NB4 (cell line): ENCODE measurements at regions not wholly inside any gene's neighbourhood (a gene's known extent, or its start where the extent isn't known, plus 50 kb on each side); places are given as distances from the start of the nearest gene placed in this dataset.

Source experiments
- DNase-seq: peaks from one replicate; pipeline ENCODE4 v3.0.0; 2010; ENCODE audit warnings: low read depth
- H3K4me3 ChIP-seq: one replicate; pipeline ENCODE4 v1.5.1; 2011; ENCODE audit warnings: mild to moderate bottlenecking, low read depth, low read length, moderate library complexity
- MYC ChIP-seq: IDR thresholded peaks from 2 replicates; pipeline ENCODE4 v1.6.1; 2011; ENCODE audit warnings: low read depth, low read length
- POLR2A ChIP-seq: IDR thresholded peaks from 2 replicates; pipeline ENCODE4 v1.6.1; 2011; ENCODE audit warnings: mild to moderate bottlenecking; ENCODE audit not compliant: insufficient read length; ENCODE audit errors: extremely low read depth
- TF ChIP-seq, protein P1 (sequence below): IDR thresholded peaks from one replicate; pipeline ENCODE4 v1.5.1; 2012; ENCODE audit warnings: low read depth, low read length
- TF ChIP-seq, protein P2 (sequence below): IDR thresholded peaks from 2 replicates; pipeline ENCODE4 v1.6.1; 2011; ENCODE audit warnings: low read depth, low read length

DNA sequence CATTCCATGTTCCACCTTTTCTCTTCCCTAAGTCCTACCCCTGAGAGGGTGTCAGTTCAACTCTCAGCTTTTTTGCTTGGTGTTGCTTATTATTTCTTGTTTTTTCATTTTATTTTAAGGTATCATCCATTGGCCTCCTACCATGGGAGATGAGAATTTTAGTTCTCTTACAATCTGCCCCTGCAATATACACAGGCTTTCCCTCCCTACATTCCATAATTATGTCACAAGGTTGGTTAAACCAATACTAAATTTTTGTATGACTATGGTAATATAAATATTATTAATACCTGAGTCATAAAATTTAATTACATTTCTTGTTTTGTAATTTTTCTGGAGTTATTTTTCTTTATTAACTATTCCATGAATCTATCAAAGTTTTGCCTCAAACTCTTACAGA lies 216.2 kb downstream of the SNX19 start:
- H3K4me3 ChIP-seq: no peak overlapping the region
- TF ChIP-seq MYC: no peak
- TF ChIP-seq, protein P1, sequence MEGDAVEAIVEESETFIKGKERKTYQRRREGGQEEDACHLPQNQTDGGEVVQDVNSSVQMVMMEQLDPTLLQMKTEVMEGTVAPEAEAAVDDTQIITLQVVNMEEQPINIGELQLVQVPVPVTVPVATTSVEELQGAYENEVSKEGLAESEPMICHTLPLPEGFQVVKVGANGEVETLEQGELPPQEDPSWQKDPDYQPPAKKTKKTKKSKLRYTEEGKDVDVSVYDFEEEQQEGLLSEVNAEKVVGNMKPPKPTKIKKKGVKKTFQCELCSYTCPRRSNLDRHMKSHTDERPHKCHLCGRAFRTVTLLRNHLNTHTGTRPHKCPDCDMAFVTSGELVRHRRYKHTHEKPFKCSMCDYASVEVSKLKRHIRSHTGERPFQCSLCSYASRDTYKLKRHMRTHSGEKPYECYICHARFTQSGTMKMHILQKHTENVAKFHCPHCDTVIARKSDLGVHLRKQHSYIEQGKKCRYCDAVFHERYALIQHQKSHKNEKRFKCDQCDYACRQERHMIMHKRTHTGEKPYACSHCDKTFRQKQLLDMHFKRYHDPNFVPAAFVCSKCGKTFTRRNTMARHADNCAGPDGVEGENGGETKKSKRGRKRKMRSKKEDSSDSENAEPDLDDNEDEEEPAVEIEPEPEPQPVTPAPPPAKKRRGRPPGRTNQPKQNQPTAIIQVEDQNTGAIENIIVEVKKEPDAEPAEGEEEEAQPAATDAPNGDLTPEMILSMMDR: no peak
- TF ChIP-seq POLR2A: no peak
- TF ChIP-seq, protein P2, sequence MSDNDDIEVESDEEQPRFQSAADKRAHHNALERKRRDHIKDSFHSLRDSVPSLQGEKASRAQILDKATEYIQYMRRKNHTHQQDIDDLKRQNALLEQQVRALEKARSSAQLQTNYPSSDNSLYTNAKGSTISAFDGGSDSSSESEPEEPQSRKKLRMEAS: no peak

DNA sequence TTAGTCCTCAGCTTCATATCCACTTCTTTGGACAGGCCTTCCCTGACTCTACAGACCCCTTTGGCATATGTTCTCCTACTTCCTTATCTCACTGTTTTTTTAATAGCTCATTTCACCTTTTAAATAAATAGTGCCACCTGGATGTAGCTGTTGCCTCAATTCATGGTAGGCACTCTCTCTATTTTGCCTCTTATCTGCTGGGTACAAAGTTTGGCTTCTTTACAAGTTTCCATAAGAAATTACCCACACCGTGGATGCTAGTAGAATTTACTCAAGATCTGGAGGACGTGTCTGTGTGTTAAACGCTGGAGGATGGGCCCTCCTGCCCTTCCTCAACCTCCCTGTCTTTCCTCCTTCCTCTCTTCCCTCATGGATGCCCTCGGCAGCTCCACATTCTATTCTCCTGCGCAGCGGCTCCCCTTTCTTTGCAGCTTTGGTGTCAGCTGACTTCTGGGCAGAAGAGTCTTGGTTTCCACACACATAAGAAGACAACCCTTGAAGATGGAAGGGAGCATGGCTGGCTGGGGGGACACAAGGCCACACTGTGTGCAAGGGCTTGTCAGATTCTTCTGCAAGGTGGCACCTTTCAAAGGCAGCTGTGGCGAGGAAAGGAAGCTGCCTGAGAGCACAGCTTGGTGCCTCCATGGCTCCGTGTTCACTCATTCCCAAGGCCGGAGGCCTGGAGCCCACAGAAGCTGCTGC lies 212.6 kb downstream of the SNX19 start:
- TF ChIP-seq, protein P2: no peak
- TF ChIP-seq MYC: no peak
- TF ChIP-seq, protein P1: no peak
- no peak overlapping the region for H3K4me3 ChIP-seq
- DNase-seq: no peak

More for the DNA sequence above, 216.2 kb downstream of the SNX19 start:
- DNase-seq: no peak

DNA sequence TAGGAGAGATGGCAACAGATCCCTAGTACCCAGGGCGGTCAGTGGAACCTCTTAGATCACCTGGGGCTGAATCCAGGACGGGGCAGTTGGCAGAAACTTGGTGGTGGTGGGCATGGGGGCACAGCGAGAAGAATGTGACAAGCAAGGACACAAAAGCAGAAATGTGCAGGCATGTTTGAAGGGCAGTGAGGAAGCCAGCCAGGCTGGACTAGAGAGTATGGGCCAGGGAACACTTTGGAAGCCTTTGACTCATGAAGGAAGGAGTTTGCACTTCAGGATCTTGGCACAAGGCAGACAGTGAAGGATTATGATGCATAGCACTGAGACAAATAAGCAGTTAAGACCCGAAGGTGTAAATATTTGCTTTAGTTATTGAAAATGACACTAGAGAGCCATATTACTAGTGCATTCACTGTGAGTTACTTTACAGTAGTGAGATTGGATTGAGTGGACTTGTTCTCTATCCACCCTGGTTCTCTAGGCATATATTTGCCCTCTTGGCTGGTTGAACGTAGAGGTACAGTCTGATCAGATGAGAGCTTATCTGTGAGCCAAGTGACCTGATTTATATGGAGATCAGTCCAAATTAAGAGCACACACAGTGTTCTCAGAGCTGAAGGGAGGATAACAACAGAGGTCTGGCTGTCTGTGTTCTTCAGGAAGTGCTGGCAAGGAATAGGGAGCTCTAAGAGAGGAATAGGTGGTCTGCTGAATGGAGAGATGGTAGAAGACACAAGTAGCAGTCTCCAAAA lies 210.4 kb downstream of the SNX19 start:
- TF ChIP-seq POLR2A (no peak), MYC (no peak)
- TF ChIP-seq, protein P2: no peak
- TF ChIP-seq, protein P1: no peak
- no peak overlapping the region for H3K4me3 ChIP-seq
- no peak for DNase-seq

DNA sequence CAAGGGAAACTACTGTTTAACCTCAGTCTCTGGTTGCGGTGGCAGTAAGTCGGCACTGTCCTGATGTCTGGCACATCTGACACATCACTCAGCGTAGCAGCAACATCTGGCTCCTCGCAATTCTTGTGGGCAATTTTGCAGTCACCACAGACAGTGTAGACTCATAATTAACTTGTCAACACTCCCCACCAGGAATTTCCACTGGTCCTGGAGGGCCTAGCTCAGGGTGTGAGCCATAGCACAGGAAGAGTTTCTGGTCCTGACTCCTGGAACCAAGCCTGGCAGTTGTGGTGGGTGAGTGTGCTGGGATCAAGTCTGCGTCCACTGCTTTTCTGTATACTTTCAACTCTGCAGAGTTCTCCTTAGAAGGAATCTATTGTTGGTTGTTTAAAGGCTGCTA lies 209.7 kb downstream of the SNX19 start:
- TF ChIP-seq, protein P1: no peak
- TF ChIP-seq POLR2A: no peak
- TF ChIP-seq, protein P2: no peak
- TF ChIP-seq MYC: no peak
- no peak overlapping the region for H3K4me3 ChIP-seq
- no peak for DNase-seq

DNA sequence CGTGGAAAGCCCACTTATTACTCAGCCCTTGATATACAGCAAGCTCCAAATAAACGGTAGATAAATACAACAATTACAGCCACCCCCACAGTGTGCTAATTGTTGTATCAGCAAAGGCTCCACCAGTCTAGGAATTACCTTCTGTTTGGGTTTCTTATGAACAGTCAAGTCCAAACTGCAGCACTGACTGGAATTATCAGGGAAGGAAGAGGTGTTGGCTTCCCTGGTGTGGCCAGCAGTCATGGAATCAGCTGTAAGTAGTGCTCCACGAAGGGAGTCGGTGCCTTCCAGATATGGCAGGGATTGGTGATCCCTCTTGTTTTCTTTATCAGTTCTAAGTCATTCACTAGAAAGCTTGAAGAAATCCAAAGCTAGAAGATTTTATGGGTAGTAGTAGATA lies 209.1 kb downstream of the SNX19 start:
- TF ChIP-seq, protein P2: no peak
- no peak for TF ChIP-seq MYC
- no peak for TF ChIP-seq POLR2A
- TF ChIP-seq, protein P1: no peak
- H3K4me3 ChIP-seq: no peak overlapping the region
- DNase-seq: no peak
